Astrocyte (in vitro differentiated cells and primary cell): ENCODE measurements at regions not wholly inside any gene's neighbourhood (a gene's known extent, or its start where the extent isn't known, plus 50 kb on each side); places are given as distances from the start of the nearest gene placed in this dataset.

Experiments
- DNase-seq: peaks from one replicate; pipeline ENCODE4 v3.0.0-alpha.2; 2010; ENCODE audit warnings: low read depth
- FAIRE-seq: peaks from 2 replicates; lab custom pipeline; 2011; peaks lifted over from hg19 to GRCh38; lab: Jason Lieb, UNC
- H2AFZ ChIP-seq: 2 replicates; pipeline ENCODE4 v1.6.0; 2012; ENCODE audit warnings: low read depth, low read length, inconsistent platforms
- H3K27ac ChIP-seq: 2 replicates; pipeline ENCODE4 v1.5.1; 2011; ENCODE audit warnings: low read depth, low read length, inconsistent platforms
- H3K27me3 ChIP-seq: 2 replicates; pipeline ENCODE4 v1.6.0; 2011; ENCODE audit warnings: low read length, inconsistent platforms; ENCODE audit not compliant: insufficient read depth
- H3K36me3 ChIP-seq: 2 replicates; pipeline ENCODE4 v1.5.1; 2011; ENCODE audit warnings: low read length, inconsistent platforms; ENCODE audit not compliant: insufficient read depth
- H3K4me1 ChIP-seq: 2 replicates; pipeline ENCODE4 v1.5.1; 2011; ENCODE audit warnings: low read length, inconsistent platforms; ENCODE audit not compliant: insufficient read depth
- H3K4me2 ChIP-seq: 2 replicates; pipeline ENCODE4 v1.6.0; 2012; ENCODE audit warnings: low read length, inconsistent platforms
- H3K4me3 ChIP-seq: 2 replicates; pipeline ENCODE4 v1.5.1; 2011; ENCODE audit warnings: low read depth, mild to moderate bottlenecking, low read length, inconsistent platforms; ENCODE audit not compliant: insufficient read depth
- H3K79me2 ChIP-seq: 2 replicates; pipeline ENCODE4 v1.6.0; 2012; ENCODE audit warnings: mild to moderate bottlenecking, low read length, inconsistent platforms; ENCODE audit not compliant: insufficient read depth
- H3K9ac ChIP-seq: 2 replicates; pipeline ENCODE4 v1.6.0; 2012; ENCODE audit warnings: mild to moderate bottlenecking, low read length, inconsistent platforms
- H3K9me3 ChIP-seq: 2 replicates; pipeline ENCODE4 v1.5.1; 2012; ENCODE audit warnings: low read depth, mild to moderate bottlenecking, low read length, inconsistent platforms; ENCODE audit not compliant: insufficient read depth
- H4K20me1 ChIP-seq: 2 replicates; pipeline ENCODE4 v1.6.0; 2012; ENCODE audit warnings: low read length, inconsistent platforms; ENCODE audit not compliant: insufficient read depth
- H3K27ac Mint-ChIP-seq: one replicate; pipeline ENCODE4 v1.8.0; 2021; ENCODE audit warnings: mild to moderate bottlenecking, mixed read lengths; ENCODE audit not compliant: unreplicated experiment
- H3K27me3 Mint-ChIP-seq: one replicate; pipeline ENCODE4 v1.8.0; 2021; ENCODE audit warnings: low read depth, mixed read lengths; ENCODE audit not compliant: unreplicated experiment
- H3K36me3 Mint-ChIP-seq: one replicate; pipeline ENCODE4 v1.8.0; 2021; ENCODE audit warnings: low read depth, mixed read lengths; ENCODE audit not compliant: unreplicated experiment
- H3K4me1 Mint-ChIP-seq: one replicate; pipeline ENCODE4 v1.8.0; 2021; ENCODE audit warnings: low read depth, mixed read lengths; ENCODE audit not compliant: unreplicated experiment
- H3K4me3 Mint-ChIP-seq: one replicate; pipeline ENCODE4 v1.8.0; 2021; ENCODE audit warnings: mild to moderate bottlenecking, moderate library complexity, mixed read lengths; ENCODE audit not compliant: unreplicated experiment
- H3K9me3 Mint-ChIP-seq: one replicate; pipeline ENCODE4 v1.8.0; 2021; ENCODE audit warnings: mild to moderate bottlenecking, mixed read lengths; ENCODE audit not compliant: unreplicated experiment
- CTCF ChIP-seq: IDR thresholded peaks from 2 replicates; pipeline ENCODE4 v1.5.1; 2011; ENCODE audit warnings: low read depth, mild to moderate bottlenecking, inconsistent platforms, low read length, moderate library complexity; ENCODE audit not compliant: insufficient read depth
- EZH2 ChIP-seq: IDR thresholded peaks from 2 replicates; pipeline ENCODE4 v1.6.1; 2012; ENCODE audit warnings: mild to moderate bottlenecking, low read length, inconsistent platforms; ENCODE audit not compliant: insufficient read depth

- Histone ChIP-seq H3K4me2 (no peak overlapping the region), H3K27me3 (peaks cover 3% of the 10 kb centered on the region), H3K79me2 (no peaks in the 10 kb centered on the region), H3K27ac (no peak overlapping the region), H3K4me1 (peaks cover 10% of the 10 kb centered on the region), H3K4me3 (no peak overlapping the region), H3K9ac (no peak overlapping the region), H3K9me3 (no peaks in the 10 kb centered on the region), H3K36me3 (no peaks in the 10 kb centered on the region), H2AFZ (no peak overlapping the region), H4K20me1 (no peaks in the 10 kb centered on the region)
- H3K9me3 Mint-ChIP-seq: peaks cover 4% of the 10 kb centered on the region
- H3K27me3 Mint-ChIP-seq: peaks cover 11% of the 10 kb centered on the region
- TF ChIP-seq EZH2 (no peak), CTCF (no peak)
- no peaks in the 10 kb centered on the region for H3K36me3 Mint-ChIP-seq
- H3K4me1 Mint-ChIP-seq: peaks cover 18% of the 10 kb centered on the region
- H3K27ac Mint-ChIP-seq: no peak overlapping the region
- FAIRE-seq (no peak), DNase-seq (no peak)
- no peak overlapping the region for H3K4me3 Mint-ChIP-seq
Measured at GRCh38 chr10:43820663-43821062, 172.0 kb upstream of the ZNF32 start.

- Mint-ChIP-seq H3K4me3 (no peak overlapping the region), H3K27me3 (peaks cover 11% of the 10 kb centered on the region), H3K4me1 (peaks cover 18% of the 10 kb centered on the region), H3K27ac (no peak overlapping the region), H3K9me3 (peaks cover 4% of the 10 kb centered on the region), H3K36me3 (no peaks in the 10 kb centered on the region)
- no peak for TF ChIP-seq EZH2
- no peak for TF ChIP-seq CTCF
- H3K36me3 ChIP-seq: no peaks in the 10 kb centered on the region
- H3K27ac ChIP-seq: no peak overlapping the region
- no peaks in the 10 kb centered on the region for H4K20me1 ChIP-seq
- no peak overlapping the region for H3K4me2 ChIP-seq
- no peak overlapping the region for H3K9ac ChIP-seq
- H2AFZ ChIP-seq: no peak overlapping the region
- H3K4me1 ChIP-seq: peaks cover 10% of the 10 kb centered on the region
- H3K27me3 ChIP-seq: peaks cover 3% of the 10 kb centered on the region
- FAIRE-seq (no peak), DNase-seq (no peak)
- H3K79me2 ChIP-seq: no peaks in the 10 kb centered on the region
- no peaks in the 10 kb centered on the region for H3K9me3 ChIP-seq
- no peak overlapping the region for H3K4me3 ChIP-seq
Measured at GRCh38 chr10:43819464-43820230, 171.0 kb upstream of the ZNF32 start.

- no peak for TF ChIP-seq CTCF
- no peak for TF ChIP-seq EZH2
- FAIRE-seq: no peak
- Histone ChIP-seq H3K9ac (no peak overlapping the region), H3K4me2 (no peak overlapping the region), H2AFZ (no peak overlapping the region), H3K79me2 (no peaks in the 10 kb centered on the region), H3K4me3 (no peak overlapping the region), H3K27ac (no peak overlapping the region), H3K36me3 (no peaks in the 10 kb centered on the region), H3K9me3 (no peaks in the 10 kb centered on the region), H3K4me1 (peaks cover 14% of the 10 kb centered on the region), H4K20me1 (no peaks in the 10 kb centered on the region), H3K27me3 (peaks cover 3% of the 10 kb centered on the region)
- H3K9me3 Mint-ChIP-seq: peaks cover 4% of the 10 kb centered on the region
- no peaks in the 10 kb centered on the region for H3K36me3 Mint-ChIP-seq
- DNase-seq: no peak
- no peak overlapping the region for H3K4me3 Mint-ChIP-seq
- H3K27me3 Mint-ChIP-seq: peaks cover 11% of the 10 kb centered on the region
- peaks cover 18% of the 10 kb centered on the region for H3K4me1 Mint-ChIP-seq
- H3K27ac Mint-ChIP-seq: no peak overlapping the region
Measured at GRCh38 chr10:43818687-43819086, 170.0 kb upstream of the ZNF32 start.
